T-helper 2 cell treated with Interferon-gamma antibody and Interleukin-4, amounts not matched to agents 5 μg/mL and 100 μg/mL, for 36 hours (primary cell): ENCODE measurements at regions not wholly inside any gene's neighbourhood (a gene's known extent, or its start where the extent isn't known, plus 50 kb on each side); places are given as distances from the start of the nearest gene placed in this dataset.
"Not testable (repeated sequence)": the region's sequence is repeated elsewhere in the genome, so short reads cannot be mapped to it uniquely, and the experiment has no call there.

Source experiments
- DNase-seq: peaks from one replicate; pipeline ENCODE4 v3.0.0; 2021; ENCODE audit warnings: low spot score
- H3K27ac Mint-ChIP-seq: one replicate; pipeline ENCODE4 v1.8.0; 2021; ENCODE audit warnings: mild to moderate bottlenecking, mixed read lengths
- H3K27me3 Mint-ChIP-seq: one replicate; pipeline ENCODE4 v1.8.0; 2021; ENCODE audit warnings: low read depth, mixed read lengths
- H3K36me3 Mint-ChIP-seq: one replicate; pipeline ENCODE4 v1.8.0; 2021; ENCODE audit warnings: low read depth, mixed read lengths
- H3K4me1 Mint-ChIP-seq: one replicate; pipeline ENCODE4 v1.8.0; 2021; ENCODE audit warnings: low read depth, mixed read lengths
- H3K4me3 Mint-ChIP-seq: one replicate; pipeline ENCODE4 v1.8.0; 2022; ENCODE audit warnings: mild to moderate bottlenecking, moderate library complexity, mixed read lengths
- H3K9me3 Mint-ChIP-seq: one replicate; pipeline ENCODE4 v1.8.0; 2021; ENCODE audit warnings: mixed read lengths

DNA sequence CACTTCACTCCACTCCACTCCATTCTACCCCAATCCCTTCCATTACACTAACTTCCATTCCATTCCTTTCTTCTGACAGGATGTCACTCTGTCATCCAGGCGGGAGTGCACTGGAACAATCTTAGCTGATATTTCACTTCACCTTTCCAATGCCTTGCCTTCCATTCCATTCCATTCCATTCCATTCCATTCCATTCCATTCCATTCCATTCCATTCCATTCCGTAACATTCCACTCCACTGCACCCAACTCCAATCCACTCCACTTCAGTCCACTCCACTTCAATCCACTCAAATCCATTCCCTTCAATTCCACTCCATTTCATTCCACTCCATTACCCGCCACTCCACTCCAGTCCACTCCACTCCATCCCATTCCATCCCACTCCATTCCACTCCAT is 1099.4 kb downstream of the TSPY10 start:
- H3K4me1 Mint-ChIP-seq, result no peaks in the 10 kb centered on the region
- H3K27ac Mint-ChIP-seq, result no peak overlapping the region
- no peaks in the 10 kb centered on the region for H3K27me3 Mint-ChIP-seq
- DNase-seq, result no peak
- no peak overlapping the region for H3K4me3 Mint-ChIP-seq
- H3K9me3 Mint-ChIP-seq, result peaks cover 9% of the 10 kb centered on the region
- H3K36me3 Mint-ChIP-seq, result peaks cover 7% of the 10 kb centered on the region

DNA sequence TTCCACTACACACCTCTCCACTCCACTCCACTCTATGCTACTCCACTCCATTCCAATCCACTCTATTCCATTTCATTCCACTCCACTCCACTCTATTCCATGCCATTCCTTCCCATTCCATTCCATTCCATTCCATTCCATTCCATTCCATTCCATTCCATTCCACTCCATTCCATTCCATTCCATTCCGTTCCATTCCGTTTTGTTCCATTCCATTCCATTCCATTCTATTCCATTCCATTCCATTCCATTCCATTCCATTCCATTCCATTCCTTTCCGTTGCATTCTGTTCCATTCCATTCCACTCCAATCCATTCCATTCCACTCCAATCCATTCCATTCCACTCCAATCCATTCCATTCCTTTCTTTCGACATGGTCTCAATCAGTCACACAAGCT is 1121.1 kb downstream of the TSPY10 start:
- DNase-seq, H3K9me3 Mint-ChIP-seq, H3K4me3 Mint-ChIP-seq, H3K4me1 Mint-ChIP-seq, H3K36me3 Mint-ChIP-seq, H3K27ac Mint-ChIP-seq, H3K27me3 Mint-ChIP-seq: not testable (repeated sequence)

DNA sequence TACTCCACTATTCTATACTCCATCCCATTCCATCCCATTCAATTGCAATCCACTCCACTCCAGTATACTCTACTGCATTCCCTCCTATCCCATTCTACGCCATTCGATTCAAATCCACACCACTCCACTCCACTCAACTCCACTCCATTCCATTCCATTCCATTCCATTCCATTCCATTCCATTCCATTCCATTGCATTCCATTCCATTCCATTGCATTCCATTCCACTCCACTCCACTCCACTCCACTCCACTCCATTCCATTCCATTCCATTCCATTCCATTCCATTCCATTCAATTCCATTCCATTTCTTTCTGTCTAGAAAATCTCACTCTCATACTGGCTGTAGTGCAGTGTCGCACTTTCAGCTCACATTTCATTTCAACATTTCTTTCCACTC is 1129.4 kb downstream of the TSPY10 start:
- not testable (repeated sequence) for H3K4me1 Mint-ChIP-seq, H3K27me3 Mint-ChIP-seq, H3K4me3 Mint-ChIP-seq, H3K27ac Mint-ChIP-seq, H3K9me3 Mint-ChIP-seq, DNase-seq
- peaks cover 24% of the 10 kb centered on the region for H3K36me3 Mint-ChIP-seq

DNA sequence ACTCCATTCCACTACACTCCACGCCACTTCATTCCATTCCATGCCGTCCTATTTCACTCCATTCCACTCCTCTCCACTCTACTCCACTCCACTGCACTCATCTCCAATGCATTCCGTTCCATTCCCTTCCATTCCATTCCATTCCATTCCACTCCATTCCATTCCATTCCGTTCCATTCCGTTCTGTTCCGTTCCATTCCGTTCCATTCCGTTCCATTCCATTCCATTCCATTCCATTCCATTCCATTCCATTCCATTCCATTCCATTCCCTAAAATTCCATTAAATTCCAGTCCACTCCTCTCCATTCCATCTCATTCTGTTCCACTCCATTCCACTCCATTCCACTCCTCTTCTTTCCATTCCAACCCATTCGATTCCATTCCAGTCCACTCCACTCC is 1139.1 kb downstream of the TSPY10 start:
- Mint-ChIP-seq H3K4me1 (no peaks in the 10 kb centered on the region), H3K27me3 (no peaks in the 10 kb centered on the region), H3K36me3 (peaks cover 20% of the 10 kb centered on the region), H3K9me3 (peaks cover 52% of the 10 kb centered on the region), H3K4me3 (no peak overlapping the region), H3K27ac (no peak overlapping the region)
- DNase-seq, result no peak

DNA sequence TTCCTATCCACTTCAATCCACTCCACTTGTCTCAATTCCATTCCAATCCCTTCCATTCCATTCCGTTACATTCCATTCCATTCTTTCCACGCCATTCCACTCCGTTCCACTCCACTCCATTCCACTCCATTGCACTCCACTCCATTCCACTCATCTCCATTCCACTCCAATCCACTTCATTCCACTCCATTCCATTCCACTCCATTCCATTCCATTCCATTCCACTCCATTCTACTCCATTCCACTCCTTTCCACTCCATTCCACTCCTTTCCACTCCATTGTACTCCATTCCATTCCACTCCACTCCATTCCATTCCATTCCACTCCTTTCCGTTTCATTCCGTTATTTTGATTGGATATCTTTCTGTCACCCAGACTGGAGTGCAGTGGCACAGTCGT is 1158.7 kb downstream of the TSPY10 start:
- Mint-ChIP-seq H3K27ac (no peak overlapping the region), H3K4me3 (no peak overlapping the region), H3K9me3 (peaks cover 91% of the 10 kb centered on the region), H3K4me1 (no peaks in the 10 kb centered on the region), H3K36me3 (peaks cover 24% of the 10 kb centered on the region), H3K27me3 (no peaks in the 10 kb centered on the region)
- no peak for DNase-seq
